ENCODE measurements at regions not wholly inside any gene's neighbourhood (a gene's known extent, or its start where the extent isn't known, plus 50 kb on each side); places are given as distances from the start of the nearest gene placed in this dataset.

DNA sequence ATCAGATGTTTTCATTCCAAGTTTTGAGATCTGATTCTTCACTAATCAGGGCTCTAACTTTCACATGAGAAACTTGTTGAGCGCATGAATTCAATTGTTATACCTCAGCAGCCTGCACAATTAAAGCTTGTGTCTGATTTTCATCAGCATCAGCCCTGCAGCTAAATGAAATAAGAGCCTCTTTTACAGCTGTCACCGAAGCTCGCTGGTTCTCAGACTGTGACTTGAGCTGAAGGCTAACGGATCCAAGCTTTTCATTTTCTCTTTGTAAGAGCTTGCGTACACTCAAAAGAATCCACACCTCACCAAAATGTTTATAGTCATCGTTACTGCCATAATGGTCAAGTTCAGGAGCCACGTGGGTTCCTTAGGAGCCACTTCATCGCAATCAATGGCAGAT is 65.5 kb upstream of the BEGAIN start:
- TF ChIP-seq, protein P1, sequence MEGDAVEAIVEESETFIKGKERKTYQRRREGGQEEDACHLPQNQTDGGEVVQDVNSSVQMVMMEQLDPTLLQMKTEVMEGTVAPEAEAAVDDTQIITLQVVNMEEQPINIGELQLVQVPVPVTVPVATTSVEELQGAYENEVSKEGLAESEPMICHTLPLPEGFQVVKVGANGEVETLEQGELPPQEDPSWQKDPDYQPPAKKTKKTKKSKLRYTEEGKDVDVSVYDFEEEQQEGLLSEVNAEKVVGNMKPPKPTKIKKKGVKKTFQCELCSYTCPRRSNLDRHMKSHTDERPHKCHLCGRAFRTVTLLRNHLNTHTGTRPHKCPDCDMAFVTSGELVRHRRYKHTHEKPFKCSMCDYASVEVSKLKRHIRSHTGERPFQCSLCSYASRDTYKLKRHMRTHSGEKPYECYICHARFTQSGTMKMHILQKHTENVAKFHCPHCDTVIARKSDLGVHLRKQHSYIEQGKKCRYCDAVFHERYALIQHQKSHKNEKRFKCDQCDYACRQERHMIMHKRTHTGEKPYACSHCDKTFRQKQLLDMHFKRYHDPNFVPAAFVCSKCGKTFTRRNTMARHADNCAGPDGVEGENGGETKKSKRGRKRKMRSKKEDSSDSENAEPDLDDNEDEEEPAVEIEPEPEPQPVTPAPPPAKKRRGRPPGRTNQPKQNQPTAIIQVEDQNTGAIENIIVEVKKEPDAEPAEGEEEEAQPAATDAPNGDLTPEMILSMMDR (IDR thresholded peaks at IDR 0.05): no peak
- TF ChIP-seq POLR2A (IDR thresholded peaks at IDR 0.05) (no peak), POLR2AphosphoS5 (IDR thresholded peaks at IDR 0.05) (no peak)

Measured in prostate gland (tissue), 2 donors.